ENCODE measurements at regions not wholly inside any gene's neighbourhood (a gene's known extent, or its start where the extent isn't known, plus 50 kb on each side); places are given as distances from the start of the nearest gene placed in this dataset.

- no peak for TF ChIP-seq POLR2A (IDR thresholded peaks at IDR 0.05)
- no peak for TF ChIP-seq CTCF (IDR thresholded peaks at IDR 0.05)
- 34 to 53% methylated on average over 2 of the region's 2 CpGs for WGBS, 2 donors
- intact Hi-C loops (cut with DNase I; ENCODE audit: low total_unique reads), result loop anchor here (2.0 kb wide), 1 partner anchor 86 kb away; no protein-coding TSS in a partner anchor
- no peak overlapping the region for H3K4me3 ChIP-seq (ENCODE audit: low read depth, poor library complexity, severe bottlenecking)
- DNase-seq (ENCODE audit: low spot score in 2 of 2), result peak in 1 of 2 donors; percentile 3
These were observed 50.6 kb upstream of the ULK4 start for GRCh38 chr3:42012383-42012934.
